VCaP (cell line): ENCODE measurements at regions not wholly inside any gene's neighbourhood (a gene's known extent, or its start where the extent isn't known, plus 50 kb on each side); places are given as distances from the start of the nearest gene placed in this dataset.

Source experiments
- H3K27ac ChIP-seq: fragments of 450-650 bp; 2 replicates; pipeline ENCODE4 v1.5.1; 2017
- TF ChIP-seq, protein P1 (sequence below): fragments of 450-650 bp; conservative IDR thresholded peaks from 2 replicates; pipeline ENCODE4 v1.5.1; 2017; ENCODE audit warnings: mild to moderate bottlenecking, moderate library complexity

- no peak overlapping the region for H3K27ac ChIP-seq
- TF ChIP-seq, protein P1, sequence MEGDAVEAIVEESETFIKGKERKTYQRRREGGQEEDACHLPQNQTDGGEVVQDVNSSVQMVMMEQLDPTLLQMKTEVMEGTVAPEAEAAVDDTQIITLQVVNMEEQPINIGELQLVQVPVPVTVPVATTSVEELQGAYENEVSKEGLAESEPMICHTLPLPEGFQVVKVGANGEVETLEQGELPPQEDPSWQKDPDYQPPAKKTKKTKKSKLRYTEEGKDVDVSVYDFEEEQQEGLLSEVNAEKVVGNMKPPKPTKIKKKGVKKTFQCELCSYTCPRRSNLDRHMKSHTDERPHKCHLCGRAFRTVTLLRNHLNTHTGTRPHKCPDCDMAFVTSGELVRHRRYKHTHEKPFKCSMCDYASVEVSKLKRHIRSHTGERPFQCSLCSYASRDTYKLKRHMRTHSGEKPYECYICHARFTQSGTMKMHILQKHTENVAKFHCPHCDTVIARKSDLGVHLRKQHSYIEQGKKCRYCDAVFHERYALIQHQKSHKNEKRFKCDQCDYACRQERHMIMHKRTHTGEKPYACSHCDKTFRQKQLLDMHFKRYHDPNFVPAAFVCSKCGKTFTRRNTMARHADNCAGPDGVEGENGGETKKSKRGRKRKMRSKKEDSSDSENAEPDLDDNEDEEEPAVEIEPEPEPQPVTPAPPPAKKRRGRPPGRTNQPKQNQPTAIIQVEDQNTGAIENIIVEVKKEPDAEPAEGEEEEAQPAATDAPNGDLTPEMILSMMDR: no peak
Measured at GRCh38 chr15:31237043-31237324, 89.7 kb upstream of the KLF13 start.

- TF ChIP-seq, protein P1: no peak
- no peak overlapping the region for H3K27ac ChIP-seq
Measured at GRCh38 chr15:31238906-31239305, 87.7 kb upstream of the KLF13 start.

- TF ChIP-seq, protein P1: no peak
- no peak overlapping the region for H3K27ac ChIP-seq
Measured at GRCh38 chr15:31239409-31239808, 87.2 kb upstream of the KLF13 start.

GRCh38 chr15:31241888-31242522 lies 84.6 kb upstream of the KLF13 start:
- H3K27ac ChIP-seq: no peak overlapping the region
- TF ChIP-seq, protein P1: no peak

DNA sequence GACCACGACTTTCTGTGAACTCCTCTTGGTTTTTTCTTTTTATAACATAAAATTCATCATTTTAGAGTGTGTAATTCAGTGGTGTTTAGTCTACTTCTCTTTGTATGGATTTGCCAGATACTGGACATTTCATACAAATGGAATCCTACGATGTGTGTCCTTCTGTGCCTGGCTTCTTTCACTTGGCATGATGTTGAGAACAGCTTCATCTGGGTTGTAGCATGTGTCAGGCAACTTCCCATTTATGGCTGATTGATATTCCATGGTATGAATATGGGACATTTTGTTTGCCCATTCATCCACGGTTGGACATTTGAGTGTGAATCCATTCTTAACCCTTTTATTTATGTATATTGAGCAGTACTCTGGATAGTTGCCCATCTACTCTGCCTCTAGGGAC lies 82.7 kb upstream of the KLF13 start:
- no peak overlapping the region for H3K27ac ChIP-seq
- TF ChIP-seq, protein P1: no peak

DNA sequence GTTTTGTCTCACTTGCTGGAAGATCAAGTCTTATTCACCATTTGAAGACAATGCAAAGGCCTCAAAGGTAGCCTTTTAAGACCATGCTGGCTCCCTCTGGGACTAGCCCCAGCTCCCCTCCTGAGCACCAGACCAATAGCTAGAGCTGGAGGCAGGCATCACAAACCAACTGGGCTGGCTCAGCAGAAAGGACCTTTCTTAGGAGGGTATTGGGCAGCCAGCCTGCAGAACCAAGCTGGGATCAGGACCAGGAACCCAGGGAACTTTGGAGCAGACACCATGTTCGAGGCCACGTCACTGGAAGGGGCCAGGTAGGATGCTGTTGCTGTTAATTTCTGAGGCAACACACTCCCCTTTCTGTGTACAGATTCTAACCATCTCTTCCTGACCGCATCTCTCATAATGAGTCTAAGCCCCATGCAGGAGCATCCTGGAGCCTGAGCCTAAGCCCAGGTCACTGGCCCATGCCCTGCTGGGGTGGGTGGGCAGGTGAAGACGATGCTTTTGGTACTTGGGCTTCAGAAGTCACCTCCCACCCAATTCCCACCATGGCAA lies 81.4 kb upstream of the KLF13 start:
- no peak overlapping the region for H3K27ac ChIP-seq
- TF ChIP-seq, protein P1: no peak

DNA sequence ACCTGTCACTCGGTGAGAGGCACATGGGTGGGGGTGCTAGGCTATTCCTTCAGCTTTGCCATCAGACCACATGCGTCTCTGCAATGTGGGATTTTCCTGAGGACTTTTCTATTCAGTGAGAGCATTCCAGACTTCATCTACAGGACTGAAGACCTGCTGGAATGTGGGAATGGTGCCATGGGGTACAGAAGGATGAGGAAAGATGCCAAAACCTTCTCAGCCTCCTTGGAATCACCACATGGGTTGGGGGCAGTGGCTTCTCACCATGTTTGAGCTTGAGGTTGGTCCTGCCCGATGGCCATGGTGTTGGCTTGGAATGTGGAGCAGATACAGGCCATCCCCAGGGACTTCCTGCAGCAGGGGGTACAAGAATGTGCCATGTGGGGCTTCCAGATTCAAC lies 80.9 kb upstream of the KLF13 start:
- TF ChIP-seq, protein P1: no peak
- H3K27ac ChIP-seq: no peak overlapping the region
